ENCODE measurements at regions not wholly inside any gene's neighbourhood (a gene's known extent, or its start where the extent isn't known, plus 50 kb on each side); places are given as distances from the start of the nearest gene placed in this dataset.

DNA sequence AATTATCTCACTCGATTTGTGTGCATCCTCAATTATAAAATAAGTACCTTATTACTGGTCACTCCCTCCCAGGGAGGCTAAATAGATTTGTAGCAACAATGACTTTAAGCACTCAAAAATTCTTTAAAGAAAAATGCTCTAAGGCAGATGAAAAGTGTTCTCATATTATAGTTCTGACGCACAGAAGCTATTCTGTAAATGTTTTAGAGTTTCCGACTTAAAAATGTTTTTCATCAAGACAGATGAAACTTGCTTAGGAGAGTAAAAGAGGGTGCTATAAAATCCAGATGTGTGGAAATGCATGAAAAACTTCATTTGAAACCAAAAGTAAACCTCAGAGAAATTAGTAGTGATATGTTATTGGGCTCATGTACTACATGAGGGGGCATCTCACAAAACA lies 398.4 kb upstream of the KCNMB2 start:
- TF ChIP-seq GLIS3 (CRISPR knock-in tag; IDR thresholded peaks at IDR 0.05): no peak
- TF ChIP-seq, protein P1, sequence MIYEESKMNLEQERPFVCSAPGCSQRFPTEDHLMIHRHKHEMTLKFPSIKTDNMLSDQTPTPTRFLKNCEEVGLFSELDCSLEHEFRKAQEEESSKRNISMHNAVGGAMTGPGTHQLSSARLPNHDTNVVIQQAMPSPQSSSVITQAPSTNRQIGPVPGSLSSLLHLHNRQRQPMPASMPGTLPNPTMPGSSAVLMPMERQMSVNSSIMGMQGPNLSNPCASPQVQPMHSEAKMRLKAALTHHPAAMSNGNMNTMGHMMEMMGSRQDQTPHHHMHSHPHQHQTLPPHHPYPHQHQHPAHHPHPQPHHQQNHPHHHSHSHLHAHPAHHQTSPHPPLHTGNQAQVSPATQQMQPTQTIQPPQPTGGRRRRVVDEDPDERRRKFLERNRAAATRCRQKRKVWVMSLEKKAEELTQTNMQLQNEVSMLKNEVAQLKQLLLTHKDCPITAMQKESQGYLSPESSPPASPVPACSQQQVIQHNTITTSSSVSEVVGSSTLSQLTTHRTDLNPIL (CRISPR knock-in tag; IDR thresholded peaks at IDR 0.05; ENCODE audit: low read depth): no peak
- TF ChIP-seq ZFP30 (CRISPR knock-in tag; IDR thresholded peaks at IDR 0.05): no peak
- no peak for TF ChIP-seq ZFP3 (CRISPR knock-in tag; IDR thresholded peaks at IDR 0.05)

All from SK-N-SH treated with all-trans-retinoic acid at 6 μM for 48 hours (cell line).